ENCODE measurements at regions not wholly inside any gene's neighbourhood (a gene's known extent, or its start where the extent isn't known, plus 50 kb on each side); places are given as distances from the start of the nearest gene placed in this dataset.

DNA sequence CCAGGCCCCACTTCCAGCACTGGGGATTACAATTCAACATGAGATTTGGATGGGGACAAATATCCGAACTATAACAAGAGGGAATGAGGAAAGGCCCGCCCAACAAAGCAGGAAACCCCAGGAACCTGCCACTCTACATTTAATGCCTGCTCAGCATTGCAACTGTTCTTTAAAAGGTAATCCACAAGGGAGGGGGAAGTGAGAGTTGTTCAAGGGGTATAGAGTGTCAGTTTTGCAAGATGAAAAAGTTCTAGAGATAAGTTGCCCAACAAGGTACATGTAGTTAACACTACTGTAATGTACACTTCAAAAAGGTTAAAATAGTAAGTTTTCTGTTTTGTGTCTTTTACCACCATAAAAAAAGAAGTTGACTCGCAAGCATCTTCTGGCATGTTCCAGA is 137.6 kb downstream of the MBD2 start:
- DNase-seq, result no peak
- Histone ChIP-seq H3K27me3 (ENCODE audit: insufficient read depth, low read depth, severe bottlenecking) (peaks cover 56% of the 10 kb centered on the region), H3K36me3 (no peaks in the 10 kb centered on the region), H3K27ac (no peak overlapping the region), H3K9me3 (ENCODE audit: severe bottlenecking) (peaks cover 9% of the 10 kb centered on the region), H3K4me3 (ENCODE audit: low read depth, low read length) (no peak overlapping the region)
- no peak for TF ChIP-seq CTCF (IDR thresholded peaks at IDR 0.05; ENCODE audit: low read depth, low read length)

- H3K36me3 ChIP-seq, result no peaks in the 10 kb centered on the region
- no peak overlapping the region for H3K27ac ChIP-seq
- H3K9me3 ChIP-seq (ENCODE audit: severe bottlenecking), result peaks cover 9% of the 10 kb centered on the region
- no peak for TF ChIP-seq CTCF (IDR thresholded peaks at IDR 0.05; ENCODE audit: low read depth, low read length)
- no peak for DNase-seq
- no peak overlapping the region for H3K4me3 ChIP-seq (ENCODE audit: low read depth, low read length)
- peaks cover 56% of the 10 kb centered on the region for H3K27me3 ChIP-seq (ENCODE audit: insufficient read depth, low read depth, severe bottlenecking)
Observed at GRCh38 chr18:54086046-54086802, 138.2 kb downstream of the MBD2 start.

- no peak for TF ChIP-seq CTCF (IDR thresholded peaks at IDR 0.05; ENCODE audit: low read depth, low read length)
- Histone ChIP-seq H3K4me3 (ENCODE audit: low read depth, low read length) (no peak overlapping the region), H3K36me3 (no peaks in the 10 kb centered on the region), H3K27ac (no peak overlapping the region), H3K27me3 (ENCODE audit: insufficient read depth, low read depth, severe bottlenecking) (peaks cover 49% of the 10 kb centered on the region), H3K9me3 (ENCODE audit: severe bottlenecking) (peaks cover 9% of the 10 kb centered on the region)
- DNase-seq, result no peak
Observed at GRCh38 chr18:54080858-54081257, 143.6 kb downstream of the MBD2 start.

DNA sequence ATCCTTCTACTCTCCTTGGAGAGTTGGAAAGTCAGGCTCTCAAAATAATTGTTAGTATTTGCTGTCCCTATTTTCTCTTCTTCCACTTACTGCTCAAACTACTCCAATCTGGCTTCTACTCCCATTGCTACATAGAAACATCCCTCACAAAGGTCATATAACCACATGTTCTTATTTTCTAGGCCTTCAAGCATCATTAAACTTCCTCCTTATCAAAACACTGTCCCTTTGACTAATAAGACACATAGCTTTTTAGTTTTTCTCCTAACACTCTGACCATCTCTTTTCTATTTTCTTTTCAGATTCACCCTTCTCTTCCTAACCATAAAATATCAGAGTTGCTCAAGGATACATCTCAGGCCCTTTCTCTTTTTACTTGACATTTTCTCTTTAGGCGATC is 148.3 kb downstream of the MBD2 start:
- Histone ChIP-seq H3K4me3 (ENCODE audit: low read depth, low read length) (no peak overlapping the region), H3K36me3 (no peaks in the 10 kb centered on the region), H3K27me3 (ENCODE audit: insufficient read depth, low read depth, severe bottlenecking) (peaks cover 80% of the 10 kb centered on the region), H3K9me3 (ENCODE audit: severe bottlenecking) (no peaks in the 10 kb centered on the region), H3K27ac (no peak overlapping the region)
- DNase-seq, result no peak
- TF ChIP-seq CTCF (IDR thresholded peaks at IDR 0.05; ENCODE audit: low read depth, low read length), result no peak

GRCh38 chr18:54075689-54076088 is 148.8 kb downstream of the MBD2 start:
- Histone ChIP-seq H3K9me3 (ENCODE audit: severe bottlenecking) (no peaks in the 10 kb centered on the region), H3K27me3 (ENCODE audit: insufficient read depth, low read depth, severe bottlenecking) (peaks cover 84% of the 10 kb centered on the region), H3K4me3 (ENCODE audit: low read depth, low read length) (no peak overlapping the region), H3K36me3 (no peaks in the 10 kb centered on the region), H3K27ac (no peak overlapping the region)
- no peak for TF ChIP-seq CTCF (IDR thresholded peaks at IDR 0.05; ENCODE audit: low read depth, low read length)
- DNase-seq, result no peak

GRCh38 chr18:54069729-54070128 is 154.7 kb downstream of the MBD2 start:
- Histone ChIP-seq H3K9me3 (ENCODE audit: severe bottlenecking) (no peaks in the 10 kb centered on the region), H3K36me3 (no peaks in the 10 kb centered on the region), H3K27ac (no peak overlapping the region), H3K27me3 (ENCODE audit: insufficient read depth, low read depth, severe bottlenecking) (peaks cover 55% of the 10 kb centered on the region), H3K4me3 (ENCODE audit: low read depth, low read length) (no peak overlapping the region)
- no peak for DNase-seq
- no peak for TF ChIP-seq CTCF (IDR thresholded peaks at IDR 0.05; ENCODE audit: low read depth, low read length)

All from WERI-Rb-1 (cell line).